ENCODE measurements at regions not wholly inside any gene's neighbourhood (a gene's known extent, or its start where the extent isn't known, plus 50 kb on each side); places are given as distances from the start of the nearest gene placed in this dataset.
A peak's percentile ranks its signal among the peaks of the same experiment; 100 is the strongest.

DNA sequence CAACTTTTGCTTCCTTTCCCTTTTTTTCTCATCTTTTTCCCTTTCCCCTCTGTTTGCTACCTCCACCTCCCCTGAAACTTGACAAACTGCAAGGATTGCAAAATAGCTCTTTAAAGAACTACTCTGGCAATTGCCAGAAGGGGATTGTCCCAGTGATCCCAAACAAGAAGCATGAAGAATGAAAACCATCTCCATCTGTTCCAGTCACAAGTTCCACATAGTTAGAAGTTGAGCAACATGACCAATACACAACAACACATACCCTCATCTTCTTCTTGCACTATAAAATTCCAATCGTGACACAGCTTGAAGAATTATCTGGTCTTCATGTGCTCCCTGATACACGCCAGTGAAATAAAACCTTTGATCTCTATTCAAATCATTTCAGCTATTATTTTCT, 93.7 kb upstream of the USP15 start:
- WGBS, 2 experiments: 89 to 94% methylated on average over 2 of the region's 2 CpGs
- Histone ChIP-seq H3K9me3 (ENCODE audit: control insufficient read depth, low read length) (no peaks in the 10 kb centered on the region), H3K4me3 (ENCODE audit: insufficient read depth, low read depth, low read length) (no peak overlapping the region), H3K27me3 (ENCODE audit: control insufficient read depth, insufficient read depth, low read length, poor library complexity, severe bottlenecking) (no peaks in the 10 kb centered on the region), H3K4me1 (ENCODE audit: control insufficient read depth, insufficient read depth, low read length) (no peaks in the 10 kb centered on the region), H3K27ac (ENCODE audit: insufficient read depth, low read depth, low read length, poor library complexity, severe bottlenecking) (no peak overlapping the region), H3K36me3 (ENCODE audit: control insufficient read depth, insufficient read depth, low read length) (no peaks in the 10 kb centered on the region)

GRCh38 chr12:62168411-62168810, 91.8 kb upstream of the USP15 start:
- H3K27me3 ChIP-seq (ENCODE audit: control insufficient read depth, insufficient read depth, low read length, poor library complexity, severe bottlenecking): no peaks in the 10 kb centered on the region
- no peaks in the 10 kb centered on the region for H3K36me3 ChIP-seq (ENCODE audit: control insufficient read depth, insufficient read depth, low read length)
- no peak overlapping the region for H3K4me3 ChIP-seq (ENCODE audit: insufficient read depth, low read depth, low read length)
- H3K9me3 ChIP-seq (ENCODE audit: control insufficient read depth, low read length): no peaks in the 10 kb centered on the region
- WGBS, 2 experiments: 82 to 94% methylated on average over 2 of the region's 2 CpGs
- no peak overlapping the region for H3K27ac ChIP-seq (ENCODE audit: insufficient read depth, low read depth, low read length, poor library complexity, severe bottlenecking)
- no peaks in the 10 kb centered on the region for H3K4me1 ChIP-seq (ENCODE audit: control insufficient read depth, insufficient read depth, low read length)

DNA sequence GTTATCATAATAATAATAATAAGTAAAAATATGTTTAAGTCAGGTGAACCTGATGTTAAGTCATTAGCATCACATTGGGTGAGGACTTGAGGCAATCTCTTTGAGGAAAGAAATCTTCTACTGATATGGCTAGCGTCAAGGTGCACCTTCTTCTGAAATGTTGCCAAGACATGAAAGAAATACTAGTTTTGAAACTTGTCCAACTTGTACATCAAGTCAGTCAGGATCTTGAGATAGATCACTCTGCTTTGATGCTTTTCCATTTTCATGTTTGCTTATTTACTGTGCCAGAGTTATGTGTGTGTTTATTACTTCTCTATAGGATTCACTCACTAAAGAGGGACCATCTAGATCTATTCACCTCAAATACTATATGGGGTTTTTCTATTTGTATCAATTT, 90.0 kb upstream of the USP15 start:
- WGBS, 2 experiments: 95 to 96% methylated on average over 1 of the region's 1 CpG
- Histone ChIP-seq H3K9me3 (ENCODE audit: control insufficient read depth, low read length) (no peaks in the 10 kb centered on the region), H3K36me3 (ENCODE audit: control insufficient read depth, insufficient read depth, low read length) (no peaks in the 10 kb centered on the region), H3K27me3 (ENCODE audit: control insufficient read depth, insufficient read depth, low read length, poor library complexity, severe bottlenecking) (no peaks in the 10 kb centered on the region), H3K4me1 (ENCODE audit: control insufficient read depth, insufficient read depth, low read length) (no peaks in the 10 kb centered on the region), H3K4me3 (ENCODE audit: insufficient read depth, low read depth, low read length) (no peak overlapping the region), H3K27ac (ENCODE audit: insufficient read depth, low read depth, low read length, poor library complexity, severe bottlenecking) (no peak overlapping the region)

GRCh38 chr12:62190689-62191490, 69.3 kb upstream of the USP15 start:
- Histone ChIP-seq H3K9me3 (ENCODE audit: control insufficient read depth, low read length) (no peaks in the 10 kb centered on the region), H3K27ac (ENCODE audit: insufficient read depth, low read depth, low read length, poor library complexity, severe bottlenecking) (no peak overlapping the region), H3K27me3 (ENCODE audit: control insufficient read depth, insufficient read depth, low read length, poor library complexity, severe bottlenecking) (peaks cover 39% of the 10 kb centered on the region), H3K4me1 (ENCODE audit: control insufficient read depth, insufficient read depth, low read length) (peaks cover 12% of the 10 kb centered on the region), H3K36me3 (ENCODE audit: control insufficient read depth, insufficient read depth, low read length) (no peaks in the 10 kb centered on the region), H3K4me3 (ENCODE audit: insufficient read depth, low read depth, low read length) (peak overlapping the region; percentile 55)
- WGBS, 2 experiments: 1% methylated on average over 61 of the region's 61 CpGs

DNA sequence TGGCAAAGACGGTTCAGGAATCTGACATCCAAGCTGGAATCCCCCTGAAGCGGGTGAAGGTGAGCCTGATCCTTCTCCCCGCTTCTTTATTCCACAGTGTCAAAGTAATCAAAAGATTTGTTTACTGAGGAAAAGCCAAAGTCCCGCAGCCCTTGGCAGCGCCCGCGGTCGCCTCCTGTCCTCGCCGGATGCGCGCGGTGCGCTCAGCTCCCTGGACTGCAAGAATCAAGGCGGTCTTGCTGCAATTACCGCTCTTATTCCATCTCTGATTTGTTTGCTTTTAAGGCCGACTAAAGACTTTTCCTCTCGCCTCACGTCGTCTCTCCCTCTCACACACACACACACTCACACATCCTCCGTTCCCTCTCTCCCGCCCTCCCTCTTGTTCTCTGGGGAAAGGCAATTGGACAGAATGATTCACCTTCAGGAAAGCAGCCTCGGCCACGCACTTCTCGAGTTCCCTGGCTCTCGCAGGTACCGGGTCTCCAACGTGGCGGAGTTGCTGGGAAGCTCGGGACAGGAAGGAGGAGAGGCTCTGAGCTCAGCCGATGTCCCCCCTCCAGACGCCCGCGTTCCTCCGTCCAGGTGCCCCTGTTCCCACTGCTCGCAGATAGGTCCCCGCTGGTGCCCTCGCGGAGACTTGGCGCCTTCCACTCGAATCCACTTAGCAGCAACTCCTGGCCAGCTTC, 68.6 kb upstream of the USP15 start:
- peak overlapping the region; percentile 55 for H3K4me3 ChIP-seq (ENCODE audit: insufficient read depth, low read depth, low read length)
- no peaks in the 10 kb centered on the region for H3K9me3 ChIP-seq (ENCODE audit: control insufficient read depth, low read length)
- no peak overlapping the region for H3K27ac ChIP-seq (ENCODE audit: insufficient read depth, low read depth, low read length, poor library complexity, severe bottlenecking)
- H3K36me3 ChIP-seq (ENCODE audit: control insufficient read depth, insufficient read depth, low read length): no peaks in the 10 kb centered on the region
- H3K4me1 ChIP-seq (ENCODE audit: control insufficient read depth, insufficient read depth, low read length): peaks cover 12% of the 10 kb centered on the region
- 2% methylated on average over 41 of the region's 41 CpGs for WGBS, 2 experiments
- H3K27me3 ChIP-seq (ENCODE audit: control insufficient read depth, insufficient read depth, low read length, poor library complexity, severe bottlenecking): peaks cover 39% of the 10 kb centered on the region

GRCh38 chr12:62192180-62192902, 67.9 kb upstream of the USP15 start:
- Histone ChIP-seq H3K27me3 (ENCODE audit: control insufficient read depth, insufficient read depth, low read length, poor library complexity, severe bottlenecking) (peaks cover 39% of the 10 kb centered on the region), H3K9me3 (ENCODE audit: control insufficient read depth, low read length) (no peaks in the 10 kb centered on the region), H3K4me3 (ENCODE audit: insufficient read depth, low read depth, low read length) (peak overlapping the region; percentile 55), H3K27ac (ENCODE audit: insufficient read depth, low read depth, low read length, poor library complexity, severe bottlenecking) (no peak overlapping the region), H3K4me1 (ENCODE audit: control insufficient read depth, insufficient read depth, low read length) (peaks cover 12% of the 10 kb centered on the region), H3K36me3 (ENCODE audit: control insufficient read depth, insufficient read depth, low read length) (no peaks in the 10 kb centered on the region)
- WGBS, 2 experiments: 1 to 2% methylated on average over 34 of the region's 34 CpGs

- WGBS, 2 experiments: 34 to 42% methylated on average over 7 of the region's 7 CpGs
- Histone ChIP-seq H3K36me3 (ENCODE audit: control insufficient read depth, insufficient read depth, low read length) (no peaks in the 10 kb centered on the region), H3K4me3 (ENCODE audit: insufficient read depth, low read depth, low read length) (no peak overlapping the region), H3K27me3 (ENCODE audit: control insufficient read depth, insufficient read depth, low read length, poor library complexity, severe bottlenecking) (peaks cover 39% of the 10 kb centered on the region), H3K27ac (ENCODE audit: insufficient read depth, low read depth, low read length, poor library complexity, severe bottlenecking) (no peak overlapping the region), H3K4me1 (ENCODE audit: control insufficient read depth, insufficient read depth, low read length) (peaks cover 12% of the 10 kb centered on the region), H3K9me3 (ENCODE audit: control insufficient read depth, low read length) (no peaks in the 10 kb centered on the region)
These were observed 67.3 kb upstream of the USP15 start for GRCh38 chr12:62192903-62193250.

DNA sequence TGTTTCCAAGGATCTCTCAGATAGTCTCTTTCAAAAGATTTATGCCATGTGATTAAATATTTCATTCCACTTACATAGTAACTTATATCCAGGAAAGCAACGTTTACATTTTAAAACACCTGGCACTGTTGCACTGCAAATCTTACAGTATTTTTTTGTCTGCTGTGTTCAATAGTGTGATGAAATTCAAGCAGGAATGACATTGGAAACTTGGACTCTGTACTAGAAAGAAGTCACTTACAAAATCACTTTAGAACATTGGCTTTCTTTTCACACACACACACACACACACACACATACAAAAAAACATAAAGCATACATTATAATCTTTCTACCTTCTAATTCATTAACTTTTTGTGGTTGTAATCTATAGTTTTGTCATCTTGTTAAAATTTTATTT, 66.2 kb upstream of the USP15 start:
- Histone ChIP-seq H3K9me3 (ENCODE audit: control insufficient read depth, low read length) (no peaks in the 10 kb centered on the region), H3K4me1 (ENCODE audit: control insufficient read depth, insufficient read depth, low read length) (peaks cover 12% of the 10 kb centered on the region), H3K36me3 (ENCODE audit: control insufficient read depth, insufficient read depth, low read length) (no peaks in the 10 kb centered on the region), H3K27me3 (ENCODE audit: control insufficient read depth, insufficient read depth, low read length, poor library complexity, severe bottlenecking) (peaks cover 36% of the 10 kb centered on the region), H3K27ac (ENCODE audit: insufficient read depth, low read depth, low read length, poor library complexity, severe bottlenecking) (no peak overlapping the region), H3K4me3 (ENCODE audit: insufficient read depth, low read depth, low read length) (no peak overlapping the region)
- WGBS, 2 experiments: 80% methylated on average over 1 of the region's 1 CpG; no CpG with 5 or more reads in 1 of the 2 experiments

DNA sequence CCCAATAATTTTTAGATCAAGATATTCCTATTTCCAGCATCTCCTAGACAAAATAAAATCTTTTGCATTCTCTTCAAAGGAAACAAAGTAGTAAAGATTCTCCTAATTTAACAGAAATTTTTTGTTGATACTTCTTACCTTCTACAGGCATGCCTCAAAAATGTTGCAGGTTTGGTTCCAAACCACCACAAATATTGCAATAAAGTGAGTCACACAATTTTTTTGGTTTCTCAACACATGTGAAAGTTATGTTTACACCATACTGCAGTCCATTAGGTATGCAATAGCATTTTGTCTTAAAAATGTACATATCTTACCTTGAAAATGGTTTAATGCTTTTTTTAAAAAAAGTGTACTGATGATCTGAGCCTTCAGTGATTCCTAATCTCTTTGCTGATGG, 65.6 kb upstream of the USP15 start:
- peaks cover 12% of the 10 kb centered on the region for H3K4me1 ChIP-seq (ENCODE audit: control insufficient read depth, insufficient read depth, low read length)
- H3K27ac ChIP-seq (ENCODE audit: insufficient read depth, low read depth, low read length, poor library complexity, severe bottlenecking): no peak overlapping the region
- no peaks in the 10 kb centered on the region for H3K9me3 ChIP-seq (ENCODE audit: control insufficient read depth, low read length)
- no peak overlapping the region for H3K4me3 ChIP-seq (ENCODE audit: insufficient read depth, low read depth, low read length)
- H3K36me3 ChIP-seq (ENCODE audit: control insufficient read depth, insufficient read depth, low read length): no peaks in the 10 kb centered on the region
- peaks cover 30% of the 10 kb centered on the region for H3K27me3 ChIP-seq (ENCODE audit: control insufficient read depth, insufficient read depth, low read length, poor library complexity, severe bottlenecking)

GRCh38 chr12:62196146-62196545, 64.1 kb upstream of the USP15 start:
- H3K27me3 ChIP-seq (ENCODE audit: control insufficient read depth, insufficient read depth, low read length, poor library complexity, severe bottlenecking): peaks cover 15% of the 10 kb centered on the region
- no peak overlapping the region for H3K27ac ChIP-seq (ENCODE audit: insufficient read depth, low read depth, low read length, poor library complexity, severe bottlenecking)
- H3K36me3 ChIP-seq (ENCODE audit: control insufficient read depth, insufficient read depth, low read length): no peaks in the 10 kb centered on the region
- no peaks in the 10 kb centered on the region for H3K9me3 ChIP-seq (ENCODE audit: control insufficient read depth, low read length)
- H3K4me1 ChIP-seq (ENCODE audit: control insufficient read depth, insufficient read depth, low read length): peaks cover 10% of the 10 kb centered on the region
- no peak overlapping the region for H3K4me3 ChIP-seq (ENCODE audit: insufficient read depth, low read depth, low read length)

Measured in ectodermal cell (in vitro differentiated cells).